ENCODE measurements at regions not wholly inside any gene's neighbourhood (a gene's known extent, or its start where the extent isn't known, plus 50 kb on each side); places are given as distances from the start of the nearest gene placed in this dataset.

DNA sequence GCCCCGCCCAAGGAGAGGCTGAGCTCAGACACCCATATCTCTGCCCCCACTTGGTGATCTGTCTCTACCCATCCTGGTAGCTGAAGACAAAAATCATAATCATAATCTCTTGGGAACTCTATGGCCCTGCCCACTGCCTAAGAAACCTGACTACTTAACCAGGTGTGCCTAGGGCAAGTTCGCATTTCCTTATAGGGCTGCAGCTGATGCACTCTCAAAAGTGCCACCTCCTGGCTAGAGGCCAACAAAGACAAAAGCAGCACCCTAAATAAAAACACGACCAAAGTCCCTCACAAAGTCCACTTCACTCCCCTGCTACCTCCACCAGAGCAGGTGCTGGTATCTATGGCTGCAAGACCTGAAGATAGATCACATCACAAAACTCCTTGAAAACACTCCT lies 250.4 kb upstream of the SLITRK3 start:
- Mint-ChIP-seq H3K27ac (peak overlapping the region; percentile 18), H3K9me3 (no peaks in the 10 kb centered on the region), H3K36me3 (ENCODE audit: low read depth) (no peaks in the 10 kb centered on the region), H3K27me3 (ENCODE audit: insufficient read depth) (no peaks in the 10 kb centered on the region), H3K4me1 (peaks cover 14% of the 10 kb centered on the region), H3K4me3 (no peak overlapping the region)
- H3K4me1 ChIP-seq (ENCODE audit: control insufficient read depth, insufficient read depth, low read length), result no peaks in the 10 kb centered on the region
- TF ChIP-seq, protein P1, sequence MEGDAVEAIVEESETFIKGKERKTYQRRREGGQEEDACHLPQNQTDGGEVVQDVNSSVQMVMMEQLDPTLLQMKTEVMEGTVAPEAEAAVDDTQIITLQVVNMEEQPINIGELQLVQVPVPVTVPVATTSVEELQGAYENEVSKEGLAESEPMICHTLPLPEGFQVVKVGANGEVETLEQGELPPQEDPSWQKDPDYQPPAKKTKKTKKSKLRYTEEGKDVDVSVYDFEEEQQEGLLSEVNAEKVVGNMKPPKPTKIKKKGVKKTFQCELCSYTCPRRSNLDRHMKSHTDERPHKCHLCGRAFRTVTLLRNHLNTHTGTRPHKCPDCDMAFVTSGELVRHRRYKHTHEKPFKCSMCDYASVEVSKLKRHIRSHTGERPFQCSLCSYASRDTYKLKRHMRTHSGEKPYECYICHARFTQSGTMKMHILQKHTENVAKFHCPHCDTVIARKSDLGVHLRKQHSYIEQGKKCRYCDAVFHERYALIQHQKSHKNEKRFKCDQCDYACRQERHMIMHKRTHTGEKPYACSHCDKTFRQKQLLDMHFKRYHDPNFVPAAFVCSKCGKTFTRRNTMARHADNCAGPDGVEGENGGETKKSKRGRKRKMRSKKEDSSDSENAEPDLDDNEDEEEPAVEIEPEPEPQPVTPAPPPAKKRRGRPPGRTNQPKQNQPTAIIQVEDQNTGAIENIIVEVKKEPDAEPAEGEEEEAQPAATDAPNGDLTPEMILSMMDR (conservative IDR thresholded peaks at IDR 0.05), result no peak
- 87% methylated on average over 3 of the region's 3 CpGs; no CpG with 5 or more reads in 1 of the 2 experiments for WGBS, 2 experiments (ENCODE audit: insufficient coverage in 1 of 2, insufficient read length in 1 of 2)
- H3K9me3 ChIP-seq (ENCODE audit: control insufficient read depth, low read length), result no peaks in the 10 kb centered on the region
- H3K9ac ChIP-seq (ENCODE audit: extremely low read depth, low read length, poor library complexity, severe bottlenecking), result no peak overlapping the region
- H3K4me3 ChIP-seq (ENCODE audit: low read length), result no peak overlapping the region
- DNase-seq, result no peak
- no peak overlapping the region for H3K27ac ChIP-seq (ENCODE audit: low read depth, low read length)
- H3K36me3 ChIP-seq (ENCODE audit: control insufficient read depth, insufficient read depth, low read length), result no peaks in the 10 kb centered on the region
- no peaks in the 10 kb centered on the region for H3K27me3 ChIP-seq (ENCODE audit: control insufficient read depth, insufficient read depth, low read length, poor library complexity, severe bottlenecking)

DNA sequence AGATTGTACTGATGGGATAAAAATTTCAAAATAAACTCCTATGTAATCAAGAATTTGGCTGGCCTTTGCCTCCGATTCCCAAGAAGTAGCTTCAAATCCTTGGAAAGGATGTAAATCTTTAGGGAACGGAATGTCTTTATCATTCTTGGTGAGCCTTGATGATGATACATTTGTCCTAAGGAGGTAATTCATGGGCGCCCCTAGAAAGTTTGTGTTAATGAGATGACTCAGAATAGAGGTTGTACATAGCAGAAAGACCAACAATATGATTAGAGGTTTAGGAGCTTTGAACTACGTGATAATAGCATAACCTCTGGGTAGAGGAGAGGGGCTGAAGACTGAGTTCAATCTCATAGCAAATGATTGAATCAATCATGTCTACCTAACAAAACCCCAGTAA lies 248.6 kb upstream of the SLITRK3 start:
- WGBS, 2 experiments (ENCODE audit: insufficient coverage in 1 of 2, insufficient read length in 1 of 2), result 83 to 91% methylated on average over 3 to 4 of the region's 4 CpGs
- H3K4me3 Mint-ChIP-seq, result no peak overlapping the region
- no peaks in the 10 kb centered on the region for H3K36me3 Mint-ChIP-seq (ENCODE audit: low read depth)

DNA sequence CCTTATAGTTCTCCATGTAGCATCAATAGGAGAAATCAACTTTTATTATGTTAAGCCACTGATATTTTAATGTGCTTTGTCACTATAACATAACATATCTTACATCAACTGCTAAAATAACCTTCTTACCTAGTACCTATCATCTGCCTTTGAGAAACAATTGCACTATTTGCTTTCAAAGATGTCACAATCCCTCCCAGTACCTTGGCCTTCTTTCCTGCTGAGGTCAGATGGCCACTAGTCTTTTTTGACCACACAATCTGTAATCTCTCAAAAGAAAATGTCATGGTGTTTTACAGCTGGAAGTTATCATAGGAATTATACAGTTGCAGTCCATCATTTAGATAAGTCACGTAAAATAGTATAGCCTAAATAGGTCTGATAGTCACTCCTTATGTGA lies 247.5 kb upstream of the SLITRK3 start:
- TF ChIP-seq, protein P1 (conservative IDR thresholded peaks at IDR 0.05), result no peak
- H3K36me3 Mint-ChIP-seq (ENCODE audit: low read depth), result no peaks in the 10 kb centered on the region
- Histone ChIP-seq H3K36me3 (ENCODE audit: control insufficient read depth, insufficient read depth, low read length) (no peaks in the 10 kb centered on the region), H3K4me1 (ENCODE audit: control insufficient read depth, insufficient read depth, low read length) (no peaks in the 10 kb centered on the region), H3K4me3 (ENCODE audit: low read length) (no peak overlapping the region), H3K27me3 (ENCODE audit: control insufficient read depth, insufficient read depth, low read length, poor library complexity, severe bottlenecking) (no peaks in the 10 kb centered on the region), H3K27ac (ENCODE audit: low read depth, low read length) (no peak overlapping the region), H3K9me3 (ENCODE audit: control insufficient read depth, low read length) (no peaks in the 10 kb centered on the region), H3K9ac (ENCODE audit: extremely low read depth, low read length, poor library complexity, severe bottlenecking) (no peak overlapping the region)
- H3K4me3 Mint-ChIP-seq, result no peak overlapping the region
- no peaks in the 10 kb centered on the region for H3K9me3 Mint-ChIP-seq
- DNase-seq, result no peak
- H3K27ac Mint-ChIP-seq, result no peak overlapping the region
- H3K4me1 Mint-ChIP-seq, result peaks cover 27% of the 10 kb centered on the region
- H3K27me3 Mint-ChIP-seq (ENCODE audit: insufficient read depth), result no peaks in the 10 kb centered on the region
- 83 to 100% methylated on average over 1 of the region's 1 CpG for WGBS, 2 experiments (ENCODE audit: insufficient coverage in 1 of 2, insufficient read length in 1 of 2)

More for the DNA sequence above, 248.6 kb upstream of the SLITRK3 start:
- Histone ChIP-seq H3K27ac (ENCODE audit: low read depth, low read length) (no peak overlapping the region), H3K9ac (ENCODE audit: extremely low read depth, low read length, poor library complexity, severe bottlenecking) (no peak overlapping the region), H3K4me1 (ENCODE audit: control insufficient read depth, insufficient read depth, low read length) (no peaks in the 10 kb centered on the region), H3K36me3 (ENCODE audit: control insufficient read depth, insufficient read depth, low read length) (no peaks in the 10 kb centered on the region), H3K9me3 (ENCODE audit: control insufficient read depth, low read length) (no peaks in the 10 kb centered on the region), H3K4me3 (ENCODE audit: low read length) (no peak overlapping the region), H3K27me3 (ENCODE audit: control insufficient read depth, insufficient read depth, low read length, poor library complexity, severe bottlenecking) (no peaks in the 10 kb centered on the region)
- TF ChIP-seq, protein P1 (conservative IDR thresholded peaks at IDR 0.05), result no peak
- H3K27me3 Mint-ChIP-seq (ENCODE audit: insufficient read depth), result no peaks in the 10 kb centered on the region
- no peak for DNase-seq
- peaks cover 24% of the 10 kb centered on the region for H3K4me1 Mint-ChIP-seq
- H3K27ac Mint-ChIP-seq, result no peak overlapping the region
- no peaks in the 10 kb centered on the region for H3K9me3 Mint-ChIP-seq
